ENCODE measurements at regions not wholly inside any gene's neighbourhood (a gene's known extent, or its start where the extent isn't known, plus 50 kb on each side); places are given as distances from the start of the nearest gene placed in this dataset.

GRCh38 chr1:57901208-57901919 lies 477.5 kb upstream of the DAB1 start:
- no peak for DNase-seq

- DNase-seq = no peak
These were observed 474.7 kb upstream of the DAB1 start for GRCh38 chr1:57898531-57898930.

- no peak for DNase-seq
These were observed 473.7 kb upstream of the DAB1 start for GRCh38 chr1:57897581-57897980.

GRCh38 chr1:57894315-57894714 lies 470.5 kb upstream of the DAB1 start:
- DNase-seq = no peak

GRCh38 chr1:57889676-57890320 lies 465.9 kb upstream of the DAB1 start:
- DNase-seq = no peak

GRCh38 chr1:57887964-57888491 lies 464.2 kb upstream of the DAB1 start:
- no peak for DNase-seq

GRCh38 chr1:57886376-57886775 lies 462.5 kb upstream of the DAB1 start:
- DNase-seq = no peak

GRCh38 chr1:57883642-57883995 lies 459.8 kb upstream of the DAB1 start:
- DNase-seq = no peak

- DNase-seq = no peak
These were observed 459.2 kb upstream of the DAB1 start for GRCh38 chr1:57882934-57883641.

GRCh38 chr1:57882072-57882471 lies 458.2 kb upstream of the DAB1 start:
- no peak for DNase-seq

- DNase-seq = no peak
These were observed 457.8 kb upstream of the DAB1 start for GRCh38 chr1:57881639-57882038.

- DNase-seq = no peak
These were observed 455.8 kb upstream of the DAB1 start for GRCh38 chr1:57879700-57880099.

- DNase-seq = no peak
These were observed 450.6 kb upstream of the DAB1 start for GRCh38 chr1:57874418-57874877.

GRCh38 chr1:57872913-57873312 lies 449.1 kb upstream of the DAB1 start:
- DNase-seq = no peak

- DNase-seq = no peak
These were observed 445.0 kb upstream of the DAB1 start for GRCh38 chr1:57868908-57869307.

GRCh38 chr1:57868239-57868638 lies 444.4 kb upstream of the DAB1 start:
- DNase-seq = no peak

- no peak for DNase-seq
These were observed 443.1 kb upstream of the DAB1 start for GRCh38 chr1:57866998-57867397.

- DNase-seq = no peak
These were observed 437.2 kb upstream of the DAB1 start for GRCh38 chr1:57860931-57861565.

- DNase-seq = peak; percentile 14
These were observed 436.5 kb upstream of the DAB1 start for GRCh38 chr1:57860325-57860724.

- no peak for DNase-seq
These were observed 434.9 kb upstream of the DAB1 start for GRCh38 chr1:57858740-57859139.

- DNase-seq = no peak
These were observed 433.9 kb upstream of the DAB1 start for GRCh38 chr1:57857809-57858208.

GRCh38 chr1:57854436-57854835 lies 430.6 kb upstream of the DAB1 start:
- no peak for DNase-seq

- DNase-seq = no peak
These were observed 426.5 kb upstream of the DAB1 start for GRCh38 chr1:57850176-57850940.
